ENCODE measurements at regions not wholly inside any gene's neighbourhood (a gene's known extent, or its start where the extent isn't known, plus 50 kb on each side); places are given as distances from the start of the nearest gene placed in this dataset.
"Not testable (repeated sequence)": the region's sequence is repeated elsewhere in the genome, so short reads cannot be mapped to it uniquely, and the experiment has no call there.

GRCh38 chr2:88396209-88396608 lies 56.3 kb downstream of the FOXI3 start:
- DNase-seq: no peak

GRCh38 chr2:88377641-88377991 lies 74.9 kb downstream of the FOXI3 start:
- DNase-seq: no peak

GRCh38 chr2:88372042-88372441 lies 80.5 kb downstream of the FOXI3 start:
- DNase-seq: no peak

- DNase-seq: not testable (repeated sequence)
Observed at GRCh38 chr2:88365408-88365807, 87.1 kb downstream of the FOXI3 start.

GRCh38 chr2:88355486-88355885 lies 97.0 kb downstream of the FOXI3 start:
- DNase-seq: no peak

GRCh38 chr2:88351249-88351601 lies 101.3 kb downstream of the FOXI3 start:
- DNase-seq: no peak

- DNase-seq: peak; percentile 22
Observed at GRCh38 chr2:88350331-88351248, 101.9 kb downstream of the FOXI3 start.

- DNase-seq: no peak
Observed at GRCh38 chr2:88345842-88346241, 106.7 kb downstream of the FOXI3 start.

GRCh38 chr2:88342749-88343148 lies 109.7 kb downstream of the FOXI3 start:
- no peak for DNase-seq

GRCh38 chr2:88334418-88334817 lies 118.1 kb downstream of the FOXI3 start:
- DNase-seq: no peak

- DNase-seq: no peak
Observed at GRCh38 chr2:88331239-88331638, 121.3 kb downstream of the FOXI3 start.

- DNase-seq: peak; percentile 3
Observed at GRCh38 chr2:88329815-88330603, 122.5 kb downstream of the FOXI3 start.

GRCh38 chr2:88321449-88322248 lies 130.8 kb downstream of the FOXI3 start:
- no peak for DNase-seq

- DNase-seq: no peak
Observed at GRCh38 chr2:88320076-88320773, 132.3 kb downstream of the FOXI3 start.

- no peak for DNase-seq
Observed at GRCh38 chr2:88318956-88319330, 133.6 kb downstream of the FOXI3 start.

- DNase-seq: no peak
Observed at GRCh38 chr2:88318071-88318955, 134.2 kb downstream of the FOXI3 start.

- no peak for DNase-seq
Observed at GRCh38 chr2:88310787-88311186, 140.6 kb downstream of the THNSL2 start.

- no peak for DNase-seq
Observed at GRCh38 chr2:88307817-88308216, 137.7 kb downstream of the THNSL2 start.

GRCh38 chr2:88303865-88304264 lies 133.7 kb downstream of the THNSL2 start:
- no peak for DNase-seq

- DNase-seq: no peak
Observed at GRCh38 chr2:88296247-88296646, 126.1 kb downstream of the THNSL2 start.

GRCh38 chr2:88283886-88284592 lies 113.9 kb downstream of the THNSL2 start:
- no peak for DNase-seq

Measured in fibroblast of skin of back (primary cell).